ENCODE measurements at regions not wholly inside any gene's neighbourhood (a gene's known extent, or its start where the extent isn't known, plus 50 kb on each side); places are given as distances from the start of the nearest gene placed in this dataset.
"Not testable (repeated sequence)": the region's sequence is repeated elsewhere in the genome, so short reads cannot be mapped to it uniquely, and the experiment has no call there.

DNA sequence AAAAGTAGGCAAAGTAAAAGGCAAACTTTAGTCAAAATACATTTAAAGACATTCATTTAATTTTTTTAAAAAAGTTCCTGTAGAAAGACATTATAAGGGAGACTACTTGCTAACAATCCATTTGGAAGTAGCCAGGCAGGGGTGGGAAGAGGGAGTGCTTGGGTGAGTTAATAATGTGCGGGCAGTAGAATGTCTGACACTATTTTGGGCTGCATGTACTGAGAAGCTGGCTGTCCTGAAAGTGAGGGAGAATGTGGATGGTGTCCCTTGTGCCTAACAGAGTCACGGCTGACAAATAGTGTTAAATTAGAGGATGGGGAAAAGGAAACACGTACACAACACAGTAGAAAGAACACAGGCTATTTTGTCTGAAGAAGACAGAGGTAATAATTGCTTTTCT is 142.5 kb downstream of the LCA5 start:
- DNase-seq (ENCODE audit: low read depth): no peak

DNA sequence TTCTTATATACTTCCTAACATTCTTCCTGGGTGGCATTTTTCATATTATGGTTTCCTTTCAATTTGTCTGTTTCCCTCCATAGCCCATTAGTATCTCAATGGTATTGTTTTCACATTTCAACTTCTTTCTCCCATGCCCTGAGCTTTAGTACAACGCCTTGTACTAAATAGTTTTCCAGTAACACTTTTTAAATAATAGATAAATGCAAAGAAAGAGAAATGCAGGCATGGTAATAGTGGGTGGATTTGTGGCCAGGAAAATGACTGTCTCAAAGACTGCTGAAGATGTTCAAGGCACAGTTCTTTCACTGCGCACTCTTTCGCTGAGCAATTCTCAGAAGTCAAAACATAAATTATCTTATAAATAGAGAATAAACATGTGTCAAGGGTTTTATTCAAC is 145.1 kb downstream of the LCA5 start:
- DNase-seq (ENCODE audit: low read depth): no peak

DNA sequence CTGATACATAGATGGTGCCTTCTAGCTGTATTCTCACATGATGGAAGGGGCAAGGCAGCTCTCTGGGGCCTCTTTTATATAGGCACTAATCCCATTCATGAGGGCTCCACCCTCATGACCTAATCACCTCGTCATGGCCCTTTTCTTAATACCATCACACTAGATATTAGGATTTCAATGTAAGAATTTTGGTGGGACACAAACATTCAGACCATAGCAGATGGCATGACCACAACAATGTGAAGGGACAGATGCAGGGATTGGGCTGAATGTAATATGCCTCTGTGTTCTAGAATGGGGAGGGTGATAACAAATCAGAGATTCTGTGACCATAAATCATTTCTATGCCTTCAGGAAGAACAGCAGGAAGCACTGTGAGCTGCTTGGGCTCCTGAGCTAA is 145.8 kb downstream of the LCA5 start:
- DNase-seq (ENCODE audit: low read depth): peak; percentile 96

DNA sequence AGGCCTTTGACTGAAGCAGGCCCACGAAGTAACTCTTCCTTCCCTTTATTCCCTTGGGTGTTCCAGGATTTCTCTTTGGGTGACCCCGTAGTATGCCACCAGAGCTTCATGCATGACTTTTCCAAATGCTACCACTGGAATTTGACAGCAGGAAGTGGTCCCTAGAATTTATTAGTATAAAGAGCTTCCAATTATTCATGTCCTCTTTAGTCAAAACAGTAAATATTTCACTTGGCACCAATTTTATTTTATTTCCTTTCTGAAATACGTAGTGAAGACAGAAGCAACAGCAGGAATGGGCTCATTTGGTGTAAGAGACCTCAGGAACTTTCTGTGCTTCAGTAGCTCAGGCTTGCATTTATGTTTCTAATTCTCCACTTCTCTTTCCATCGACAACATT is 151.3 kb downstream of the LCA5 start:
- peak; percentile 50 for DNase-seq (ENCODE audit: low read depth)

DNA sequence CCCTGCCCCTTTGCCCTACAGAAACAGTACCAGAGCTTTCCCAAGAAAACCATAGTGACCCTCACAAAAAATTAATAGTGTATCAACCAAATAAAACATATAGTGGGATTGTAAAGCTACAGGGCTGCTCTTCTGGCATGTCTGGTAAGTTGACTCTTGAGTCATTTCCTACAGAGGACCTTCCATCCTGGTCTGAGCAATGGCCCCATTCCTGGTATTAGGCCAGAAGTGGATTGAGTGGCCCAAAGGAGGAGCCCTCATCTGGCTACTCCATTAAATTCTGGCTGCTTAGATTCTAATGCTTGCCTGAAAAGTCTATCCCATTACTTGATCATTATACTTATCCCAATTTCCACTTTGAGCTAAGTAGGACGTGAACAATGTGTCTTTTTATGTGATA is 150.9 kb upstream of the HMGN3 start:
- no peak for DNase-seq (ENCODE audit: low read depth)

DNA sequence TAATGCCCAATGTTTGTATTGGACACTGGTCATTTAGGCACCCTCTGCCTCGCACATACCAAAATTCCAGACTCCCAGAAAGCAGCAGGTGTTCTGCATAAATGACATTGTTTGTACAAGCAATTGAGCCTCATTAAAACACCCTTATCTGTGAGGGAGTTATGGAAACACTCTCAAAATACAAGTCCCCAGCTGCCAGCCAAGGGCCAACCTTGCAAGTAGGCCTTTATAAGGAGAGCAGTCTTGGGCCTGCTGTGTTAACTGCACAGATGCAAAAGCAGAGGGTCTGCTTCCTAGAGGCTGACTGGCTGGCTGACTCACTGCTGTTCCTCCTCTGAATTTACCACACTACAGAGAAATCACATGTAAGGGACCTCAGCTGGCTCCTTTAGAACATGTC is 150.4 kb upstream of the HMGN3 start:
- peak; percentile 96 for DNase-seq (ENCODE audit: low read depth)

DNA sequence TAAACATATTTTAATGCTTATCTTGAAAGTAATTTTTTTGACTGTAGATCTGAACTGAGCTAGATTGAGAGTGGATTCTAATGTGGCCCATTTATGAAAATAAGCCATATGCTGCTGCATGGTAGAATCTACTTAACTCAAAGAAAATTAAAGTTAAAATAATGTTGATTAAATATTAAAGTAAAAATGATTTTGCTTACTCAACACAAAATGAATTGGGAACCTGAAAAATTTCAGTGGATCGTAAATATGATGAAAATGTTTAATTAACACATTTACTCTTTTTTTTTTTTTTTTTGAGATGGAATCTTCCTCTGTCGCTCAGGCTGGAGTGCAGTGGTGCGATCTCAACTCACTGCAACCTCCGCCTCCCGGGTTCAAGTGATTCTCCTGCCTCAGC is 144.5 kb upstream of the HMGN3 start:
- no peak for DNase-seq (ENCODE audit: low read depth)

DNA sequence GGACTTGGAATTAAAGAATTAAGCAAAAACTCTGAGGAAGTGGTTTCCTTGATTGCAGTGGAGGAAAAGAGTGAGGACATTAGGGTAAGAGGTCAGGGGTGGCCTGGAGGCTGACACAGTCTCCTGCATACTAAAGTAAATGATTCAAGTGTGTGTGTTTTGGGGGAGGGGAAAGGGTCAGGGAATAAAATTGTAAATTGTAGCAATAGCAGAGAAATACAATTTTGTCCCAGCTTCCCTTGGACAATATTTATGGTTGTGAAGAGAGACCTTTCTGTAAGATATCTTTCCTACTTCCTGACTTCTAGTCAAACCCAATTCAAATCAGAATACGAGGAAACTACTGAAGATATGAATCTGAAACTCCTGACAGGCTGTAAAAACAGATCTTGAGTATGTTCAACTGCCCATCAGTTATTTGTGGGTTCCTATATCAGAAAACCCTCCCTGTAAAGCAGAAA is 143.4 kb upstream of the HMGN3 start:
- DNase-seq (ENCODE audit: low read depth): no peak

DNA sequence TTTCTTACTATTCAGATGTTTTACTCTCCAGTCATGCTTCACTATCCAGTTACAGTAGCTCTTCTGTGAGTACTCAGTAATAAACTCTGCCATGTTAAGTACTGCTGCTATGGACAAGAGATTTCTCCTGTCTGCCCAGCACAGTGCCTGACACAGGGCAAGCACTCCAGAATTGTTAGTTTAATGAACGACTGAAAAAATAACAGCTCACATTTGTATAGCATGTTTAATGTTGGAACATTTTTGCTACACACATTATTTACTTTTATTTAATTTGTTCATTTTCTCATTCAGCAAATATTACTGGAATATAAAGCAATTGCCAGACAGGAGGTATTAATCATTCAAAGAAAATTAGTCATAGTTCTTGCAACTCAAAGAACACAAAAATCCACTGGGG is 142.6 kb upstream of the HMGN3 start:
- DNase-seq (ENCODE audit: low read depth): no peak

DNA sequence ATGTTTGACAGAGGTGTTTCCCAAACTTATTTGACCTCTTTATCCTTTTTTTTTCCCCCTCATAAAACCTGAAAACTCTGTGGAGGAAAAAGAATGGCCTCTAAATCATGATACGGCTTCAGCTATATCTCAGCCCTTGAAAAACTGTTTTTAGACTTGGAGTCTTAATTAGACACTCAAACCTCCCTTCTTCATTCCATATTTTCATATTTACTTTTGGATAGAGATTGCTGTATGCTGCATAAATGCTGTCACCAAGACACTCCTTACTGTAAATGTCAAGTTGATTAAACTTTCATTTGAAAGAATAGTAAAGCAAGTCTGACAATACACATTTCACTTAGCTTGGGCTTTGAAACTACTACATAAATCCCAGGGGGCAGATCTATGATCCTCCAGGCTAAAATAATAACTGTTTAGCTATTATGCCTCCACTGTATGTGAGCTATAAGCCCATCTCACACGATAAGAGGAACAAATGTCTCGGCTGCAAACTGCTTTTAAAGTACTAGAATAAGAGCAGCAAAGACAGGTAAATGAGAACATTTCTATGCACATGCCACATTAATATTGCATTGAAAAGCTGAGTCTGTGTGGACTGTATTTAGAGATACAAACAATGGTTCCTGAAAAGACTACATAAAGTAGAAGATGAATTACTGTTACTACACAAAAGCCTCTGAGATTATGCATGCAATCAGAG is 141.3 kb upstream of the HMGN3 start:
- no peak for DNase-seq (ENCODE audit: low read depth)

DNA sequence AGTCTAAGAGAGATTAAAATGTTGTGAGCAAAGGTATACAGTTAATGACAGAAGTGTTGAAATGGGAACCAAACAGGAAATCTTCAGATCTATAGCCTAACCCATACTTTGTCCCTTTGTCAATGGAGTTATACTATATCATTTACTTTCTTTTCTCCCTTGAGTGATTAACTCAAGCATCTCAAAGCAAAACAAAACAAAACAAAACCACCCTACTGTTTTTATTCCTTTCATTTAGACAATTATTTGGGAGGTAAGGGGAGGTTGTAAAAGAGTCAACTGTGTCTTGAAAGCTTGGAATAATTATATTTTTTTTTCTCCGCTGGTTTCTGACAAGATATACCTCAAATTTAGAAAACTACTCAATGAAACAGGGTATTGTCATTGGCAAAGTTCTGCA is 139.8 kb upstream of the HMGN3 start:
- no peak for DNase-seq (ENCODE audit: low read depth)

DNA sequence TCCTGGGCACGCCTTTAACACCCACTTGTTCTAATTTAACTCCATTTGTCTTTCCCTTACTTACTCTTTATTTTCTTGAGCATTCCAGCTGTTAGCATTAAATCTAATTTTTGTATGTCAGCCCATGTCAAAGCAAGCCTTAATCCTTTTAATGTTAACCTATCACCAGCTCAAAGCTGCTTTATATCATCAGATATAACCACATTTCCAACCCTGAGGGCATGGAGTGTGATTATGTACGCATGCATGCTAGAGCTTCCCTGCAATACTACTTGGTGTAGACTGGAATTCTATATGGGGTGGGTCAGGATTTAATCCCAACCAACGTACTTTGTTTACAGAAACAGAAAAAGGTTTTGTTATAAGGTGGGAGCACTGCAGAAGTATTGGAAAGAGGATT is 139.4 kb upstream of the HMGN3 start:
- no peak for DNase-seq (ENCODE audit: low read depth)

DNA sequence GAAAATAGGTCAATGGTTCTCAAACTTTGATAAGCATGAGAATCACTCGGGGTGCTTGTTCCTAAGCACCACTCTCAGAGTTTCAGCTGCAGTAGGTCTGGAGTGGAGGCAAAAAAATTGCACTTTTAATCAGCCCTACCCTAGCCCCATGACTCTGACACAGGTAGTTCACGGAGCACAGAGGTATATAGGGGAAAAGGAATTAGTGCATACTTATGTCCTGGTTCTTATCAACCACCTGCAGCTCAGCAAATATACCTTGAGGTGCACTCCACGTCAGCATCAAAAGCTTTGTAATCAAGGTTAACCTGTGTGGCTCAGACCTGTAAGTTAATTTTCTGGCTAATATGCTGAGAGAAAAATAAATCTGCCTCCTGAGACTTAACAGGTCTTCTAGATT is 138.8 kb upstream of the HMGN3 start:
- DNase-seq (ENCODE audit: low read depth): no peak

DNA sequence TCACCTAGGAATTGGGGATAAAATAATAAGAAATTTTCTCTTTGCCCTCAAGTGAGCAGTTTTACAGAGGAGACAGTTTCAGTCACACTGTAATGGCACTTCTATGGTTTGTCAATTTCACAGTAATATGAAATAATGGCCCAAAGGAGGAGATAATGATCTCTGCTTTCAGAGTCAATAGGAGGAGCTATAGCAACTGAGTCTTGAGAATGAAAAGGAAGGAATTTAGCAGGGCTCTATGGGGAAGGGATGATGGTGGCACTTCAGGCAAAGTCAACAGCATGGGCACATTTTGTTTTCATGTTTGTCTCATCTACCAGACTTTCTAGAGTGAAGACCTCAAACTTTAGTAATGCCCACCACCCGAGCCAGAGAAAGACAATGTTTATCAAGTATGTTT is 138.3 kb upstream of the HMGN3 start:
- no peak for DNase-seq (ENCODE audit: low read depth)

DNA sequence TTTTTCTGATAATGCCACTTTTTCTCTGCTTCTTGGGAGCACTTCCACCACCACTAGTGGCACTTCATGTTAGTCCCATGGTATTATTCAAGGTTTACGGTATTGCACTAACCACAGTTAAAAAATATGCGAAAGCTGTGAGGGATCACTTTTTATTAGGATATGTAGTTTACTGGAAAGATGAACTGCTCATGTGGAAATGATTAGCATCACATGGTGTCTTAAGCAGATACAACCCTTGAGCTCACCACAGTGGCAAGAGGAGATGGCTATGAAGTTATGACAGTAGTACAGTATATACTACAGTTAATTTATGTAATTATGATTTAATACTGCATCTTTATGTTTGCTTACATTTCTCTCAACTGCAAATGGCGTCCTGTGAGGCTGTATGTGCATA is 134.5 kb upstream of the HMGN3 start:
- DNase-seq (ENCODE audit: low read depth): no peak

DNA sequence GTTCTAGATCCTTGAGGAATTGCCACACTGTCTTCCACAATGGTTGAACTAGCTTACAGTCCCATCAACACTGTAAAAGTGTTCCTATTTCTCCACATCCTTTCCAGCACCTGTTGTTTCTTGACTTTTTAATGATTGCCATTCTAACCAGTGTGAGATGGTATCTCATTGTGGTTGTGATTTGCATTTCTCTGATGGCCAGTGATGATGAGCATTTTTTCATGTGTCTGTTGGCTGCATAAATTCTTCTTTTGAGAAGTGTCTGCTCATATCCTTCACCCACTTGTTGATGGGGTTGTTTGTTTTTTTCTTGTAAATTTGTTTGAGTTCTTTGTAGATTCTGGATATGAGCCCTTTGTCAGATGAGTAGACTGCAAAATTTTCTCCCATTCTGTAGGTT is 129.0 kb upstream of the HMGN3 start:
- DNase-seq (ENCODE audit: low read depth): not testable (repeated sequence)

DNA sequence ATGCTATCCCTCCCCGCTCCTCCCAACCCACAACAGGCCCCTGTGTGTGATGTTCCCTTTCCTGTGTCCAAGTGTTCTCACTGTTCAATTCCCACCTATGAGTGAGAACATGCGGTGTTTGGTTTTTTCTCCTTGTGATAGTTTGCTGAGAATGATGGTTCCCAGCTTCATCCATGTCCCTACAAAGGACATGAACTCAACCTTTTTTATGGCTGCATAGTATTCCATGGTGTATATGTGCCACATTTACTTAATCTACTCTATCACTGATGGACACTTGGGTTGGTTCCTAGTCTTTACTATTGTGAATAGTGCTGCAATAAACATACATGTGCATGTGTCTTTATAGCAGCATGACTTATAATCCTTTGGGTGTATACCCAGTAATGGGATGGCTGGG is 126.6 kb upstream of the HMGN3 start:
- DNase-seq (ENCODE audit: low read depth): not testable (repeated sequence)

DNA sequence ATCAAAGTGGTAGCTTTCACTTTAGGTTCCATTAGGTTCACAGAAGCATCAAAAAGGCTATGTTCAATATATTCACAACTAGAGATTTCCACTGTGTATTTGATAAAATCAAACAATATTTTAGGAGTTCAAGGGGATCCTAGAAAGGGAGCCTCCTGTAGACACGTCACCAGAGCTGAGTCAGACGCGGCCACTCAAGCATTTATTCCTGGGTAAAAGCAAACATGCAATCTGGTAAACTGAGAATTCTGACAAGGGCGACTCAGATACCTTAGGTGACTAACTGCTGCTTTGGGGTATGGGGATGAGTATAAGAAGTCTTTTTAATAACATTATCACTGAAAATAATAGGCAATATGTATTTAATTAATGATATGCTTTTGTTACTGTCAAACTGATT is 118.7 kb upstream of the HMGN3 start:
- DNase-seq (ENCODE audit: low read depth): peak; percentile 2

DNA sequence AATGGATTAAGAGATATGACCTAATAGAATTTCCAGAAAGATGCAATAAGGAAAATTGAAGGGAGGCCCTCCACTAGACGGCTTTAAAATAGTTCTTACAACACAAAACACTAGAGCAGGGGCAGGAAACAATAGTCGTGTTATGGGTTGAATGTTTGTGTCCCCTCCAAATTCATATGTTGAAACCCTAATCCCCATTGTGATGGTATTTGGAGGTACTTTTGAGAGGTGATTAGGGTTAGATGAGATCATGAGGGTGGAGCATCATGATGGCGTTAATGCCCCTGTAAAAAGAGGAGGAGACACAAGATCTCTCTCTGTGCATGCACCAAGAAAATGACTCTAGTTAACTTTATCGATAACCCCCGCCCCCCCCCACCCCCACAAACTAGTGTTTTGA is 104.0 kb upstream of the HMGN3 start:
- DNase-seq (ENCODE audit: low read depth): no peak

DNA sequence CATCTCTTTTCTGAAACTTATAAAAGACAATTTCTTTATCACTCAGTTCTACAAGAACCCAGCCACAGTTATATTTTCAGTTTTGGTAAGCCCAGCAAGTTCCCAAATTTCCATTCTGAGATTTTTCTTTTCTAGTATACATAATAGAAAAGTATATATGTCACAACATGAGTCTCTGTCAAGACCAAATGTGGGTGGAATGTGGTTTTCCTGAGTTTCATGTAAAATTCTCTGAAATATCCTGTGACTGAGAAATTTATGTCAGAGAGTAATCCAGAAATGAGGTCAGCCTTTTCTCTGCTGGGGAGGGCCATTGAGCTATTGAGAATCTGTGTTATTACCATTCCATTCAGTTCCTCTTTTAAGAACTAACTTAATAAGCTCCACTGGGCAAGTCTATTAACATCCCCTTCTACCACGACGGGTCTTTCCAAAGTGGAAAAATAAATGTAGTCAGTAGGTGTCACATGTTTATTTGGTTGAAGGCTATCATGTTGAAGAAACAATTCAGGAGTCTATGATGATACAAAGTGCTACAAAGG is 100.7 kb upstream of the HMGN3 start:
- DNase-seq (ENCODE audit: low read depth): no peak

DNA sequence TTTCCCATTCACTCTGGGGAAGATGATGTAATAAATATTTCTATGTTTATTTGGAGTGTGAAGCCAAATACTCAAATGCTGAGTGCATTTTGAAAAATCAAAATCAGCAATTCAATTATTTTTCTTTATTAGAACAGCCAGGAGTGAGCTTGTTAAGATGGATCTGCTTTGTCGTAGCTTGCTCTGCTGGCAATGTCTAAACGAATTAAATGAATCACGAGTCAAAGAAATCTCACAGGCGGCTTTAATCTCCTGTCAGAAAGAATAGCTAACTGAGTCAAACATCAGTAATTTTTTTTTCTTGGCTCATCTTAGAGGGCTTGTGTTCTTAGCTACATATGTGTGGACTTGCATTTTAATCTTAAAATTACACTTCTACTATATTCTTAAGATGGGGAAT is 100.2 kb upstream of the HMGN3 start:
- DNase-seq (ENCODE audit: low read depth): no peak

DNA sequence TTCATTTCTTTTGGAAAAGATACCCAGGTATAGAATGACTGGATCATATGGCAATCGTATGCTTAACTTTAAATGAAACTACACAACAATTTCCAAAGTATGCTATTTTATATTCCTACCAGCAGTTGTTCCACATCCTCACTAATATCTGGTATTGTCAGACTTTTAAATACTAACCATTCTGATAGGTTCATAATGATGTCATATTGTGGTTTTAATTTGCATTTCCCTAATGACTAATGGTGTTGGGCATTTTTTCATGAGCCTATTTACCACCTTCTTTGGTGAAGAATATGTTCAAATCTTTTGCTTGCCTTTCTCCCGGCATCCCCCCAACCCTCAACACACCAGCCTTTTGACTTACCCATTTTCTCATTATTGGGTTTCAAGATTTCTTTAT is 96.2 kb upstream of the HMGN3 start:
- no peak for DNase-seq (ENCODE audit: low read depth)

DNA sequence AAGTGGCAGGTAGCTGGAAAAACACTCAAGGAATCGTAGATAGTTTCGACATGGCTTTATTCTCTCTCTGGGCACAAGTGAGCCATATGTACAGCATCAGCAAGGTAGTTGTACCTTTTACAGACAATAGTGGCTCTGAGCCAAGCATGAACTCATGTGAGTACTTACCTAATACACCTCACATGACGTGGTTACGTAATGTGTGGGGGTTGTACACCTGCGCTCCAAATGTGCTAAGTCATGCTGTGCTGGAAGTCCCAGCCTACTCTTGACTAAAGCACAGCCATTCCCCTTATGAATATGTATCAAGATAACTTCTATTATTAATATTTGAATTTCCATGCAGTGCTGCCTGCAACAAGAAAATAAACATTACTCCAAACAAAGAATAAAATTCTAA is 78.8 kb upstream of the HMGN3 start:
- DNase-seq (ENCODE audit: low read depth): no peak
